ENCODE measurements at regions not wholly inside any gene's neighbourhood (a gene's known extent, or its start where the extent isn't known, plus 50 kb on each side); places are given as distances from the start of the nearest gene placed in this dataset.
"Not testable (repeated sequence)": the region's sequence is repeated elsewhere in the genome, so short reads cannot be mapped to it uniquely, and the experiment has no call there.

DNA sequence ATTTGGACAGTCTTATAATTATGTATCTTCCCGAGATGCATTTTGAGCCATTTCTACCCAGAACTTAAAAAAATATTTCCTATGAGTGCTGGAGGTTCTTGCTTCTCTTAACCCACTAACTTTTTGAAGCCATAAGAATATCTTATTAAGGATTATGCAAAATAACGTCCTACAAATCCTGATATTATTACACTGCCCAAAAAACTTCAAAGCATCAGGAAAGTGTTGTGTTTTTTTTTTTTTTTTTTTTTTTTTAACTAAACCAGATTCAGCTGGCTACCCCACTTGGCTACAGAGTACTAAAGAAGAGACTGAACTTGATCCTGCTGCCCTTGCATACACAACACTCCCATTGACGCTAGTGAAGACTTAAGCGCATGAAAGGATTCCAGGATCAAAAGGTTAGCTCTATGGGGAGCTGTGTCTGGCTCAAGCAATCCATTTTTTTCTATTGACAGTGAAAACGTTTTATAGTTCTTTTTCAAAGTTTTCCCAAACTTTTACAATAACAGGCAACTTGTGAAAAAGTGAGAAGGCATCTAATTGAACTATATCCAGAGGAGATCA is 141.4 kb downstream of the KCNRG start:
- DNase-seq (ENCODE audit: low spot score): no peak

DNA sequence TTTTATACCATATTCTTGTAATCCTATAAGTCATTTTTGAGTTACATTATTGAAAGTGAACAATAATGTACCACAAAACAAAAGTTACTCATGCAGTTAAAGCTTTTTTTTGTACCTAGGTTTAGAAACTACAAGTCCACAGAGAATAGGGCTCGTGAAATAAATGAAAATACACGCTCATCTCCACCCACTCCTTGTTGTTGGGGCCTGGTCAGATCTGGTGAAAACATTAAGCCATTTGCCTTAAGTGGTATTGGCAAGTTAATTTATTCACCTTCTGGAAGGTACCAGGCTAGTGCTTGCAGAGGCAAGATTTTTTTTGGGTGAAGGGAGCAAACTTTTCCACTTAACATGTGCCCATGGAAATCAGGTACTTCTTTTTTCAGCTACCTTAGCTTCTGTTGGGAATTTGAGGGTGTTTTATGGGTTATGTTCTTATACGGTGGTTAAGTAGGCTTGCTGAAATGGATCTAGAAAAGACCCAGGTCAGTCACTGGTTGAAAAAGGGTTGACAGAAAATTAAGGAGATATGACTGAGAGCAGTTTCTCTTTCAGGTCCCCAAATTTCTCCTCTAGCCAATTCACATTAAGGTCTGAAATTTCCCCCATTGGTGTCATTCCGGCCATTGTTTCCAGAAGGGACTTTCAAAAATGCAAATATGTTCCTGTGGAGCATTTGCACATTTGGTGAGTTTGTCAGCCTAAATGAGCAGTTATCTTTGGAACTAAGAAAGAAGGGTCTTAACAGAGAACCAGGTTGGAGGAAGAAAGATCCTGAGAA is 143.3 kb downstream of the KCNRG start:
- DNase-seq (ENCODE audit: low spot score): no peak

DNA sequence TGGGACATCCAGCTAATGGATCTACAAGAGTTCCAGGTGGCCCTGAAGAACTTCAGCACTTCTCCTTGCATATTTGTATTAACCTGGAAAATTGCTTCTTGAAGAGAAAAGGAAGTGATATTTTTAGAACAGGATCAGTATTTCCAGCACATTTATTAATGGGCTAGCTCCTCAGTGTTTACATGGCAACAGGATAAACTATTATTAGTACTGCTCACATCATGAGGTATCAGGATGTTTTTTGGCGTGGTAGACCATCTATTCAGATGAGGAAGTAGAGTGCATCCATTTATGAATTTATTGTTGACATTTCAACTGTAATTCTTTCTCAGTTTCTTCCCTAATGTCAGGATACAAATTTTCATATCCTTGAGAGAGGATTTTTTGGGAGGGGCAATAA is 144.4 kb downstream of the KCNRG start:
- DNase-seq (ENCODE audit: low spot score): no peak

DNA sequence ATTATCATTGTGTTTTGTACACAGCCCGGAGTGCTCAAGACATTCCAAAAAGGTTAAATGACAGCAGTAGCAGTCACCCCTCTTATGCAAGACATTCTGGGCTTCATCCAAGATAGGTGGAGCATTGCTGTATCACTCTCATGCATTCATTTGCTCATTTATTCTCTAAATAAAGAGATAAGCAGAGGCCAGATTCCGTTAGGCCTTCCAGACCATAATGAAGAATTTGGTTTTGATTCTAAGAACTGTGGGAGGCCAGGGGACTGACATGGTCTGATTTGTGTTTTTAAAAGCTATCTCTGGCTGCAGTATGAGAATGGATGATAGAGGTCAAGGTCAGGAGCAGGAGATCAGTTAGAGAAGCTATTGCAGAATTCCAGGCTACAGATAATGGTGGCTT is 145.8 kb downstream of the KCNRG start:
- no peak for DNase-seq (ENCODE audit: low spot score)

DNA sequence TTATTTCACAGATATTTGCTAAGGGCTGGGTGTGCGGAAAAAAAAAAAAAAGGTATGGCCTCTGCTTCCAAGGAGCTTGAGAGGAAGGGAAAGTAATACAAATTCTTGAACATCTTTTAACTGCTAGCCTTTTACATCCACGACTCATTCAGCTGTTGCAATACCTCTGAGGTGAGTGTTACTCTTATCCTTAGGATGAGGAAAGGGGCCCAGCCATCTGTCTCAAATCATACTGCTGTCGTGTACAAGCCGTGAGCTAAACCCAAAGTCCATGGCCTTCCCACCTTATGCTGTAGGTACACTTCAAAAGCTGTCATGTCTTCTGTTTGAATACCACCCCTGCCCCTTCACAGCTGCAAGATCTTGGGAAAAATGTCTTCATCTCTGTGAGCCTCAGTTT is 146.8 kb downstream of the KCNRG start:
- DNase-seq (ENCODE audit: low spot score): no peak

DNA sequence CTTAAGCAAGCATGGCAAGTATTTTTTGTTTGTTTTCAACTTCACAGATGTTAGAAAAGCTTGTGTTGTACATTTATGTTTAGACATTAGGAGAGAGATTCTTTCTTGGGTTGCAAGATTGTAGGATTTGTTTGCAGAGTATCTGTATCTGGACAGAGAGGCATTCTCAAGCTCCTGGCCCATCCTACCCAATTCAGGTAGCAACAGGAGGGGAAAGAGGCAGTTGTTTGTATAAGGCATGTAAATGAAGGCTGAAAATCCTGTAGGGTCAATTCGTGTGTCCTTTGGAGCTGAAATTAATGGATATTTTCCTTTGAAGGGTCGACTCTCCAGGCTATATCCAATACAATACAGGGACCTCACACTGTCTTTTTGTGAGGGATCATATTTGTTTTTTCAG is 147.3 kb downstream of the KCNRG start:
- no peak for DNase-seq (ENCODE audit: low spot score)

DNA sequence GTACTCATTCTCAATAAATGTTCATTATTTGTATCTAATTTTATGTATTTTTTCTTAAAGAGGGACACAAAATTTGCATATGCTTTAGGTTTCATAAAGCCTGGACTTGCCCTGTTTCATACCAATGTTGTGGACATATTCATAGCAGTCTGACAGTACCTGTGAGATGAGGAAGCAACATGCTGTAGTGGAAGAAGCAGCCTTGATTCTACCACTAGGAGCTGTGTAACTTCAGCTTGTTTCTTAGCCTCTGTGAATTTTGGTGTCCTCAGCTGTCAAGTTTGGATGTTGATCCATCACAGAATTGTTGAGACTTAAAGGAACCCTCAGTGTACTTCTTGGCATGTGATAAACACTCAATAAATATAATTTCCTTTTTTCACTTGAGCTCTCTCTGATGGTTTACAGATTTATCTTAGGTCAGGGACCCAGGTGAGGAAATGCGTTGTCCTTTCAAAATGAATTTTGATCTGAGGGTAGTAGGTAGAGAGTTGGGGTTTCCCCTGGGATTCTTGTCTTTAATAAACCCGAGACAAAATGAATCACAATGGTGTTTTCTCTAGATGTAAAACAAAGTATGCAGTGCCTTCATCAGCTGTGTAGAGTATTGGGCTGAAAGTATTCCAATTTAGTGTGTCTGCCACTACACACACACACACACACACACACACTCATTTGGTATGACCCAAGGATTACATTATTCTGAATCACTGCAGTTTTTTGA is 152.1 kb downstream of the KCNRG start:
- peak; percentile 50 for DNase-seq (ENCODE audit: low spot score)

DNA sequence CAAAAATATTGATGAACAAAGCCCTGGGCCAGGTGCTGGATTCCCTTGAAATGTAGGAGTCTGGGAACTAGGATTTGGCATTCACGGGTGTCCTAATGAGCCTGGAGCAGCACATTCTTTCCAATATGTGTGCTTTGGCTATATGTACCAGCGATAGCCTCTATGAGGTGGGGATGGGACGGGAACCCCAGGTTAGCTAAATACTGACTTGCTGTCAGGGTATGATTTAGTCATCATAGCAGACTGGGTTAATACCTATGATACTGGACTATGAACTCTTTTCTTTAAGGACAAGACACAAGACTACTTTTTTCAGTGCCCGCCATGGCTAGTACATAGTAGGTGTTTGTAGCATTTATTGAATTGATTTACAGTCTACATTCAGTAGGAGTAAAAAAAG is 152.7 kb downstream of the KCNRG start:
- DNase-seq (ENCODE audit: low spot score): no peak

DNA sequence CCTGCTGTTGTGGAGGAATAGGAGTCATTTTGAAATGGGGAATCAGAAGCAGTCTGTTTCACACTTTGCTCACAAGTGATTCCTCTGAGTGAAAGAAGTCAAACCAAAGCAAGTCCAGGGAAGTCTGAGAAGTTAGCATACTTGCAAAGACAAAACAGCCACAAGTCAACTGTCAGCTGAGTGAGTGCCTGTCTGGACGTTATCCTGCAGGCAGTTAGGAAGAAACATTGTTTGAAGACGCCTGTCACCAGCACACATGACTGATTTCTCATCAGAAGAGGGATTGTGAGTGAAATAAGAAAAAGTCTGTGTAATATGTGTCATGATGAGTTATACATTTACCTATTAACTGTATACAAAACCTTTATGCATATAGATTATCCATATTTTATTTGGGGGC is 153.5 kb downstream of the KCNRG start:
- DNase-seq (ENCODE audit: low spot score): no peak

DNA sequence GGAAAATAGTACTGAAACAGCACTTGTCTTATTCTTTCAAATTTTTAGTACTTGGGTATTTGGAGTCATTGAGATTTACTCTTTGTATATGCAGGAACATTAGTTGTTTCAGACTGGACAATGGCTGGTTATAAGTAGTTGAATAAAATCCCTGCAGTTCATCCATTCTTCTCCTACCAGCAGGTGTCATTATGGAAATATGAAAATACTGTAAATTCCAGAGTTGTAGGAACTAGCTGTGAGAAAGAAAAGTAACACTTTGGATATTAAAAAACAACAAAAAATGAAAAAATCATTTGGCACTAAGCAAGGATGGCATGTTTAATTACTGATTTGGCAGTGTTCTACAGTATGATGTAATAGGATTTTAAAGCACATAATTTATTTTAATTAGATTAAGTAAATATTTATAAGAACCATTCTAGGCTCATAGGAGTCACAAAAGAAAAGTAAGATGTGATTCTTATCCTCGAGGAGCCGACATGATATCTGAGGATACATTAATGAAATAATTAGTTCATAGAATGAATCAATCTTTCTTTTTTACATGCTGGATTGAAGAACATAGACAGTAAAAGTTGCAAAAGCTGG is 155.3 kb downstream of the KCNRG start:
- DNase-seq (ENCODE audit: low spot score): no peak

DNA sequence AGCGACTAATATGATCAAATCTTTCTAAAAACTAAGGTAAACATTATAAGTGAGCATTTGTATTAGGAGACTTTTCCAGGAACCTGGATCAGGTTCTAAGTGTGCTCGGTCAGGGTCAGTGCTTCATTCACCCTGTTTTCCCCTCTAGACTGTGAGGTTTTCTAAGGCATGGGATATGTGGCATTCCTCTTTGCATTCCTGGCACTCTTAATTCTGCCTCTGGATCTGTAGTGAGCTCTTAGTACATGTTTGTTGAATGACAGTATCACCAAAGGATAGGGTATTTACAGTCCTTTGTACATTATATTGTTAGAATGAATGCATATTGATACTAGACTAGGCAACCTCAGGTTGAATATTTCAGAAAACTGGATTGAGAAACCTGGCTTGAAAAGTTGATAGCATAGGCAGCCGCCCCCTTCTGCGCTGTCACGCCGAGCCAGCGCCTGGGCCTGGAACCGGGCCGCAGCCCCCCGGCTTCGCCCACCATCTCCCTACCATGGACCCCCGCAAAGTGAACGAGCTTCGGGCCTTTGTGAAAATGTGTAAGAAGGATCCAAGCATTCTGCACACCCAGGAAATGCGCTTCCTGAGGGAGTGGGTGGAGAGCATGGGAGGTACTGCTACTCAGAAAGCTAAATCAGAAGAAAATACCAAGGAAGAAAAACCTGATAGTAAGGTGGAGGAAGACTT is 156.5 kb downstream of the KCNRG start:
- DNase-seq (ENCODE audit: low spot score): no peak

DNA sequence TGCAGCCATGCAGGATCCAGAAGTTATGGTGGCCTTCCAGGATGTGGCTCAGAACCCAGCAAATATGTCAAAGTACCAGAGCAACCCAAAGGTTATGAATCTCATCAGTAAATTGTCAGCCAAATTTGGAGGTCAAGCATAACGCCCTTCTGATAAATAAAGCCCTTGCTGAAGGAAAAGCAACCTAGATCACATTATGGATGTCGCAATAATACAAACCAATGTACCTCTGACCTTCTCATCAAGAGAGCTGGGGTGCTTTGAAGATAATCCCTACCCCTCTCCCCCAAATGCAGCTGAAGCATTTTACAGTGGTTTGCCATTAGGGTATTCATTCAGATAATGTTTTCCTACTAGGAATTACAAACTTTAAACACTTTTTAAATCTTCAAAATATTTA is 157.8 kb downstream of the KCNRG start:
- not testable (repeated sequence) for DNase-seq (ENCODE audit: low spot score)

DNA sequence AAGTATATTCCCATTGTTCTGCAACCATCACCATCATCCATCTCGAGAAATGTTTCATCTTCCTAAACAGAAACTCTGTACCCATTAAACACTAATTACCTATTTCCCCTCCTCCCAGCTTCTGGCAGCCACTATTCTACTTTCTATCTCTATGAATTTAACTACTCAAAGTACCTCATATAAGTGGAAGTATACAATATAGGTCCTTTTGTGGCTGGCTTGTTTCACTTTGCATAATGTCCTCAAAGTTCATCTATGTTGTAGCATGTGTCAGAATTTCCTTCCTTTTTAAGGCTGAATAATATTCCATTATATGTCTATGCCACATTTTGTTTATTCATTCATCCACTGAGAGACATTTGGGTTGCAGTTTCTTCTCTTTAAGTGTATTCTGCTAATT is 159.4 kb downstream of the KCNRG start:
- no peak for DNase-seq (ENCODE audit: low spot score)

DNA sequence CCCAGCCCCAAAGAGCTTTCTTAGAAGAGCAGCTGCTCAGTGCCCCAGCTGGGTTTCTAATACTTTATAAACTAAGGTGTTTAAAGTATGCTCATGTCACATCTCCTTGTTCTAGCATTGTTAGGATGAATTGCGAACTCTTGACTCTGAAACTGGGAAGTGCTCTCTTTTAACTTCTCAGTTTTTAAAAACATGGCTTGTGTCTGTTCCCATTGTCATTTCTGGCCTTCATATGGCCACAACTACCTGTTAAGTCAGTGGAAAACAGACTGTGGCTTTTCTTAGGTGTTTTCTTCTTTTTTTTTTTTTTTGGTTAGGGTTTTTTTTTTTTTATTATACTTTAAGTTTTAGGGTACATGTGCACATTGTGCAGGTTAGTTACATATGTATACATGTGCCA is 164.7 kb downstream of the KCNRG start:
- no peak for DNase-seq (ENCODE audit: low spot score)

DNA sequence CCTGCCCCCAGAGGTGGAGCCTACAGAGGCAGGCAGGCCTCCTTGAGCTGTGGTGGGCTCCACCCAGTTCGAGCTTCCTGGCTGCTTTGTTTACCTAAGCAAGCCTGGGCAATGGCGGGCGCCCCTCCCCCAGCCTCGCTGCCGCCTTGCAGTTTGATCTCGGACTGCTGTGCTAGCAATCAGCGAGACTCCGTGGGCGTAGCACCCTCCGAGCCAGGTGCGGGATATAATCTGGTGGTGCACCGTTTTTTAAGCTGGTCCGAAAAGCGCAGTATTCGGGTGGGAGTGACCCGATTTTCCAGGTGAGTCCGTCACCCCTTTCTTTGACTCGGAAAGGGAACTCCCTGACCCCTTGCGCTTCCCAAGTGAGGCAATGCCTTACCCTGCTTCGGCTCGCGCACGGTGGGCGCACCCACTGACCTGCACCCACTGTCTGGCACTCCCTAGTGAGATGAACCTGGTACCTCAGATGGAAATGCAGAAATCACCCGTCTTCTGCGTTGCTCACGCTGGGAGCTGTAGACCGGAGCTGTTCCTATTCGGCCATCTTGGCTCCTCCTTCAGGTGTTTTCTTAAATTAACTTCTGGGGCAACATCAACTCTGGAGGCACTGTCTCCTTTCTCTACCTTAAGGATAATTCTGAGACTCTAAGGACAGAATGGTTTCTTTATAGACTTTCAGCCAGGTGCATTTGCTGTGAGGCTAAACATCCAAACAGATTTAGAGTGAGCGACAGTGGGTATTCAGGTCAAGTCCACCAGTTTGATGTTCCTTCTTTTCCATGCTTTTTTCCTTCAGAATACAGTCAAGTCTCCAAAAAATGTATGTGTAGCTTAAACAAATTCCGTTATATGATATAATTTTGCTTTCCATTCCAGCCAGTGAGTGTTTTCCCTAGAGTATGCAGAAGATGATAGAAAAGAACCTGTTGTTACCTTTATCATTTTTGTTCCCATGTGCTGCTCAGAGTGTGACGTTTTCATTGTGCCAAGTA is 170.8 kb downstream of the KCNRG start:
- DNase-seq (ENCODE audit: low spot score): not testable (repeated sequence)

DNA sequence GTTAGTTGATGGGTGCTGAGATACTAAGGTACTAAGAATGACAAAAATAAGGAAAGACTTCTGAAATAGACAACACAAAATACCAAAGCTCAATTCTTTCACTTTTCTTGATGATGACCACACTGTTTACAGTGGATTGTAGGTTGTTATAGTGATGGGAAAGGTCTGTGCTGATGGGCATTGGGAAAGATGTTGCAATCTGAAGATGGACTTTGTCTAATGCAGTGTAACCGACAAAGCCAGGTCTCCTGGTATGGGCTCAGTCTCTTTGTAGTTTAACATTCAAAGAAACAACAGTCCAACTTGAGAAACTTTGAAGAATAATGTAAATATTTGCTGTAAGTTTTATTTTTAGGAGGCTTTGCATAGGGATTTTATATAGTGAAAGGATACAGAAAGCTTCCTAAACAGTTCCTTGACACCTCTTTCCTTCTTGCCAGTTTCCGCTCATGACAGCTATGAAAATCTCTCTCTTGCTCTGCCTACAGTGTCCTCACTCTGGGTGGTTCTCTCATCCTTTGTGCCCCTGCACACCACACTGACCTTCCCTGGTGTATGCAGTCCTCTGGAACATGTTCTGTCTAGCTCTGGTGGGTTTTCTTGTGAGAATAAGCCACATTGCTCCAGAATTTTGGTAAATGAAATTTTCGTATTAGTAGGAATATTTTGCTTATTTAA is 172.2 kb downstream of the KCNRG start:
- no peak for DNase-seq (ENCODE audit: low spot score)

DNA sequence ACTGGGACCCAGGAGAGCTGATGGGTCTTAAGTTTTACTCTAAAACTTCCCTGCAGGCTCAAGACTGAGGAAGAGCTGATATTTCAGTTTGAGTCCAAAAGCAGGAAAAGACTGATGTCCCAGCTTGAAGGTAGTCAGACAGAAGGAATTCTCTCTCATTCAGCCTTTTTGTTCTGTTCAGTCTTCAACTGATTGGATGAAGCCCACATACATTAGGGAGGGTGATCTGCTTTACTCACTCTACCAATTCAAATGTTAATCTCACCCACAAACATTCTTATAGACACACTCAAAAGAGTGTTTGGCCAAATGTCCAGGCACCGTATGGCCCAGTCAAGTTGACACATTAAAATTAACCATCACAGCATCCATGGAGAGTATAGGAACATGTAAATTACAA is 173.5 kb downstream of the KCNRG start:
- DNase-seq (ENCODE audit: low spot score): no peak

DNA sequence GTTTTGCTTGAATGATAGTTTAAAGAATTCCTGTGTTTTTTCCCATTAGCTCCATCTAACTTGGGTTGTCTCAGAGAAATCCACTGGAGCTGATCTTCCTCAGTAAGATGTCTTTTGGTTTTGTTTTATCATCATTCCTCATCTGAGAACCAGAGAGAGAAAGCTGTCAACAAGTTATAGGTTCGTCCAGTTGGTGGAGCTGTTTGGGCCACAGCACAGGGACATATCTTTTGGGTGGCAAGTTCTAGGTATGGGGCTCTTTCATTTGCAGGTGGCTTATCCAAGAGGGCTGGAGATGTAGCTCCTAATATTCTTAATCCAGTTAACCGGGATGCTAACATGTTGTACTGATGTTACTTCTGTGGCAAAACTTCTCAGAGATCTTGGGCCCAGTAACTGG is 174.2 kb downstream of the KCNRG start:
- DNase-seq (ENCODE audit: low spot score): no peak

DNA sequence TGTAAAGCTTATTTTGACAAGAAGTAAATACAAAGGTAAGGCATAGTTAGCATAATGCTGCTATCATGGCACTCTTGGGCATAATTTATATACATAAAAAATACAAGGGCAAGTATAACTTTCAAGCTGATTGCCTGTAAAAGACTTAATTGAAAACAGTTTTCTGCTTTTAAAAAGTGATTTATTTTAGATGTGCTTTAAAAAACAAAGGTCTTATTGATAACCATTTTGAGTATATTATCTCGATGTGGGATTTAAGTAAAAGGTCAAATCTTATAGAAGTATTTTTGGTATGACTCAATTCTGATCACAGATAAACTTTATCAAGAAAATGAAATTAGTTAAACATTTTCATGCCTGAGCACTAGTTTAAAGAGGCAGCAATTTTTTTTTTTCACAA is 175.8 kb downstream of the KCNRG start:
- no peak for DNase-seq (ENCODE audit: low spot score)

DNA sequence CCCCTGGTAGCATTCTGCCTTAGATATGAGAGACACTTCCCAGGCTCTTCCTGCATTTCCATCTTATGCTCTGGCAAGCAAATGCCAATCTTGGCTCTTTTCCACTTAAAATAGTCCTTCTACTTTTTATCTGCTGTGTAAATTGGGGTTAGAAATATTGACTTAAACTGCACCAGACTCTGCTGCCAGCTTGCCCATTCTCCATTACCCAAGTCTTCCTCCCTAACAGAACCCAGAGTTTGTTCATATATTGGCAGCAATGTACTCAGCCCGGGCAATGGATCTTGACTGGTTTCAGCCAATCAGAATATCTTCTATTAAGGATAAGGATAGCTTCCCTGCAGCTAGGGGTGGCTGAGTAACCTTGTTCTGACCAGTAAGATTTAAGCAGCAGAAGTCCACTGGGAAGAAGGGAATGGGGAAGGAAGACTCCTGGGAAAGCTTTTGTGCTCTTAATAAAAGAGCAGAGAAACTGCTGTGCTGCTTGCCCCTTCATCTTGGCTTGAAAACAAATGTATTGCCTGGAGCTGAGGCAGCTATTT is 177.1 kb downstream of the KCNRG start:
- no peak for DNase-seq (ENCODE audit: low spot score)
